Loucy (cell line): ENCODE measurements at regions not wholly inside any gene's neighbourhood (a gene's known extent, or its start where the extent isn't known, plus 50 kb on each side); places are given as distances from the start of the nearest gene placed in this dataset.

ENCODE experiments used
- EZH2phosphoT487 ChIP-seq: fragments of 200-600 bp; IDR thresholded peaks from 2 replicates; pipeline ENCODE4 v1.6.1; 2018; ENCODE audit warnings: antibody characterized with exemption, mild to moderate bottlenecking, moderate library complexity, borderline replicate concordance
- TF ChIP-seq, protein P1 (sequence below): fragments of 200-600 bp; sonication (generic); conservative IDR thresholded peaks from 2 replicates; pipeline ENCODE4 v1.5.1; 2014; ENCODE audit warnings: mild to moderate bottlenecking, antibody characterized with exemption, low read length

DNA sequence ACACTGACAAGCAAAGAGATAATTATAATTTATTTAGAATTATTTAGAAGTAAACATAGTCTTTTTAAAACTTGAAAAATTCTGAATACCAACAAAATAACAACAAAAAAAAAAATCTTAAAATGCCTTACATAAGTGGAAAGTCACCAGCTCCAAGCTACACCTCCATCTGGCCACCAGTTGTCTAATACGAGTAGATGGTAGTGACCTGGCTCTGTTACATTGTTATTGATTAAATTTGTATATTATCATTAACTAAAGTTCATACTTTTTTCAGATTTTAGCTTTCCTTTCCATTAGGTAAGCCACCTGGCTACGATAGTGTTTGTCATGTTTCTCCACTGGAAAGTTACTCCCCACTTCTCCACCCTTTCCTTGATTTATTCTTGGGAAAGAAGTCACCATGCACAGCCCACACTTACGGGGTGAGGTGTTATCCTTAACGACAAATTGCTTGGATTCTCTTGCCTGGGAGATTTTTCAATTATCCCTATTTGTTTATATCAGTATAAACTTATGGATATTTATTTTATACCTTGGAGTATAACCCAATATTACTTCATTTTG is 464.5 kb upstream of the CHAC2 start:
- TF ChIP-seq, protein P1, sequence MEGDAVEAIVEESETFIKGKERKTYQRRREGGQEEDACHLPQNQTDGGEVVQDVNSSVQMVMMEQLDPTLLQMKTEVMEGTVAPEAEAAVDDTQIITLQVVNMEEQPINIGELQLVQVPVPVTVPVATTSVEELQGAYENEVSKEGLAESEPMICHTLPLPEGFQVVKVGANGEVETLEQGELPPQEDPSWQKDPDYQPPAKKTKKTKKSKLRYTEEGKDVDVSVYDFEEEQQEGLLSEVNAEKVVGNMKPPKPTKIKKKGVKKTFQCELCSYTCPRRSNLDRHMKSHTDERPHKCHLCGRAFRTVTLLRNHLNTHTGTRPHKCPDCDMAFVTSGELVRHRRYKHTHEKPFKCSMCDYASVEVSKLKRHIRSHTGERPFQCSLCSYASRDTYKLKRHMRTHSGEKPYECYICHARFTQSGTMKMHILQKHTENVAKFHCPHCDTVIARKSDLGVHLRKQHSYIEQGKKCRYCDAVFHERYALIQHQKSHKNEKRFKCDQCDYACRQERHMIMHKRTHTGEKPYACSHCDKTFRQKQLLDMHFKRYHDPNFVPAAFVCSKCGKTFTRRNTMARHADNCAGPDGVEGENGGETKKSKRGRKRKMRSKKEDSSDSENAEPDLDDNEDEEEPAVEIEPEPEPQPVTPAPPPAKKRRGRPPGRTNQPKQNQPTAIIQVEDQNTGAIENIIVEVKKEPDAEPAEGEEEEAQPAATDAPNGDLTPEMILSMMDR = no peak
- TF ChIP-seq EZH2phosphoT487 = no peak
